ENCODE measurements at regions not wholly inside any gene's neighbourhood (a gene's known extent, or its start where the extent isn't known, plus 50 kb on each side); places are given as distances from the start of the nearest gene placed in this dataset.

GRCh38 chr12:89949457-89950195, 241.0 kb upstream of the ATP2B1 start:
- ChIA-PET SMC1A (ENCODE audit: uncharacterized antibody, unreplicated experiment) (interaction anchor here (0.6 to 7.9 kb wide), 31 partner anchors 11 to 405 kb away, joined by 3 to 154 read pairs (median 5); no protein-coding TSS in a partner anchor), RAD21 (ENCODE audit: unreplicated experiment) (interaction anchor here (0.6 to 4.4 kb wide), 29 partner anchors 8 to 405 kb away, joined by 3 to 47 read pairs (median 4); partner anchors contain the start of gene ATP2B1), POLR2A (interaction anchor here (0.6 to 3.0 kb wide), 9 partner anchors 11 to 397 kb away, joined by 3 to 22 read pairs (median 3); partner anchors contain the start of gene ATP2B1), CTCF (interaction anchor here (0.7 to 4.5 kb wide), 15 partner anchors 10 to 406 kb away, joined by 3 to 22 read pairs (median 4); partner anchors contain the start of gene ATP2B1)
- H3K9ac ChIP-seq (ENCODE audit: control insufficient read depth, insufficient read depth, low read length), result no peak overlapping the region; the same call in 1 of the 2 replicates
- BruUV-seq (replicated peaks), result TSS peak; percentile 93
- intact Hi-C loops (cut with micrococcal nuclease; ENCODE audit: unreplicated experiment), result loop anchor here (1.0 to 5.0 kb wide), 4 partner anchors 23 to 192 kb away; no protein-coding TSS in a partner anchor
- H3K4me2 ChIP-seq (ENCODE audit: control insufficient read depth, insufficient read depth), result peak overlapping the region; percentile 89
- peaks cover 15% of the 10 kb centered on the region; the same call in 1 of the 2 replicates for H3K4me1 ChIP-seq (ENCODE audit: control insufficient read depth, insufficient read depth, low read length)
- no peaks in the 10 kb centered on the region for H3K36me3 ChIP-seq (ENCODE audit: control insufficient read depth in 2 of 2, insufficient read depth in 2 of 2, low read length in 1 of 2)
- in situ Hi-C loops (cut with MboI), result no loop called here
- peak overlapping the region; percentile 83; the same call in 1 of the 2 replicates for H3K27ac ChIP-seq (ENCODE audit: control insufficient read depth, insufficient read depth)
- peak overlapping the region; percentile 72 for H2AFZ ChIP-seq (ENCODE audit: control insufficient read depth, low read depth, low read length)
- no peaks in the 10 kb centered on the region for H3K27me3 ChIP-seq (replicated peaks in 1 of 2; ENCODE audit: control insufficient read depth in 2 of 2, insufficient read depth in 2 of 2, low read length in 1 of 2)
- peak; percentile 65 for FAIRE-seq
- ATAC-seq, result peak; percentile 87
- no peaks in the 10 kb centered on the region; the same call in 2 of the 3 replicates for H3K9me3 ChIP-seq (replicated peaks; ENCODE audit: control insufficient read depth, insufficient read depth, low read length)
- WGBS (ENCODE audit: insufficient coverage, insufficient replicate concordance, low lambda C conversion rate, missing lambda C conversion rate), result 25% methylated on average over 4 of the region's 4 CpGs
- DNase-seq (ENCODE audit: low read depth, low spot score), result peak; percentile 83
- peak overlapping the region; percentile 33; the same call in 1 of the 2 replicates for H3K4me3 ChIP-seq
- H4K20me1 ChIP-seq (ENCODE audit: control insufficient read depth, insufficient read depth), result no peaks in the 10 kb centered on the region
- H3K79me2 ChIP-seq (ENCODE audit: control insufficient read depth, insufficient read depth, low read length), result no peaks in the 10 kb centered on the region; the same call in 1 of the 2 replicates
- peak in 1 of 2 experiments; percentile 56; a peak in 1 of 4 replicates for TF ChIP-seq SRF (IDR thresholded peaks at IDR 0.05; ENCODE audit: low read depth in 2 of 2, low read length in 2 of 2)
- TF ChIP-seq REST (IDR thresholded peaks at IDR 0.05; ENCODE audit: low read depth, low read length), result no peak
- no peak for TF ChIP-seq MYB (IDR thresholded peaks at IDR 0.05; ENCODE audit: borderline replicate concordance, low read depth, low read length)
- TF ChIP-seq EED (IDR thresholded peaks at IDR 0.05; ENCODE audit: low read depth), result 0 out of 2 replicates have a peak, but pooled peaks have one; percentile 49
- no peak for TF ChIP-seq TCF7 (IDR thresholded peaks at IDR 0.05; ENCODE audit: borderline replicate concordance)
- no peak for TF ChIP-seq YBX1 (IDR thresholded peaks at IDR 0.05)
- no peak for TF ChIP-seq NRF1 (conservative IDR thresholded peaks at IDR 0.05; ENCODE audit: low read depth, low read length)
- no peak for TF ChIP-seq TAF1 (IDR thresholded peaks at IDR 0.05; ENCODE audit: borderline replicate concordance, low read depth, low read length)
- no peak for TF ChIP-seq ZNF217 (IDR thresholded peaks at IDR 0.05)
- no peak for TF ChIP-seq KAT2A (conservative IDR thresholded peaks at IDR 0.05; ENCODE audit: control insufficient read depth, low read depth, low read length)
- peak; percentile 60; the same call in 1 of the 2 replicates for TF ChIP-seq MEF2A (IDR thresholded peaks at IDR 0.05; ENCODE audit: insufficient read depth, low read depth, low read length)
- TF ChIP-seq RAD21 (IDR thresholded peaks at IDR 0.05; ENCODE audit: insufficient read depth, low read depth, low read length), result peak; percentile 71
- no peak for TF ChIP-seq ZBTB4 (CRISPR knock-in tag; IDR thresholded peaks at IDR 0.05)
- TF ChIP-seq RELB (IDR thresholded peaks at IDR 0.05; ENCODE audit: low read depth), result peak; percentile 93; the same call in 1 of the 2 replicates

Measured in GM12878 (cell line).